HG02884 (cell line): ENCODE measurements at regions not wholly inside any gene's neighbourhood (a gene's known extent, or its start where the extent isn't known, plus 50 kb on each side); places are given as distances from the start of the nearest gene placed in this dataset.

Experiments
- ATAC-seq: cut with Tn5 transposase; IDR thresholded peaks from one replicate; pipeline ENCODE4 v1.9.1; 2021; ENCODE audit warnings: mild to moderate bottlenecking, moderate library complexity; ENCODE audit not compliant: unreplicated experiment

DNA sequence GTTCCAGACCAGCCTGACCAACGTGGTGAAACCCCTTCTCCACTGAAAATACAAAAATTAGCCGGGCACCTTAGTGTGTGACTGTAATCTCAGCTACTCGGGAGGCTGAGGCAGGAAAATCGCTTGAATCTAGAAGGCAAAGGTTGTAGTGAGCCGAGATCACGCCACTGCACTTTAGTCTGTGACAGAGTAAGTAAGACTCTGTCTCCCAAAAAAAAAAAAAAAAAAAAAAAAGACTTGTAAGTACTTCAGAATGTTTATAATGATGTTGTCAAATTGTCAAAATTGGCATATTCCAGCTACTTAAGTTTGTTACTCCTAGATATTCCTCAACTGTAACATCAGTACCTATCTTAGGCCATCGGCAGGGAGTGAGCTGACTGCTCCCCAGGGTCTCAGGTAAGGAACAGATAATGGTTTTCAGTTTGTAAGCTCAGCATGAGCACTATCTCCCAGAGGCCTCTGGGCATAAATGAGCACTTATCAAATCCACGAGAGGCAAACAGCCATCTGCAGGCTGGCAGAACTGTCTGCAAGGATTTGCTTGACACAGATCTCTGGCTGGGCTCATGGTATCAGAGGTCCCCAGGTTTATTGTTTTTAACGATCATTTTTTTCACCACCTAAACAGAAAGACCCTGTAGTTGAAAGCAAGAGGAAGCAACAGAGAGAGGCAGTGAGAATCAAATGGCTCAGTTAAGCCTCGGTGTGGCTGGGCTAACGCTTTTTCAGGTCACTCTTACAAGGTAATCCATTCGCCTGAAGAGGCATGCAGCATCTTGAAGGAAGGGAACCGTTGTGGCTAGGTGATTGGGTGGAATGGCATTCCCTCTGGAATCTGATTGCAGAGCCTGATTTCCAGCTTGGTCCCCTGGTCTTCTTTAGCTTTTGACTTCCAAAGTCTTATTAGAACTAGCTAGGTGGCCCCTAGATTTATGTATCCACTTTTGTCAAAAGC, 115.9 kb downstream of the LY86 start:
- ATAC-seq, result no peak

DNA sequence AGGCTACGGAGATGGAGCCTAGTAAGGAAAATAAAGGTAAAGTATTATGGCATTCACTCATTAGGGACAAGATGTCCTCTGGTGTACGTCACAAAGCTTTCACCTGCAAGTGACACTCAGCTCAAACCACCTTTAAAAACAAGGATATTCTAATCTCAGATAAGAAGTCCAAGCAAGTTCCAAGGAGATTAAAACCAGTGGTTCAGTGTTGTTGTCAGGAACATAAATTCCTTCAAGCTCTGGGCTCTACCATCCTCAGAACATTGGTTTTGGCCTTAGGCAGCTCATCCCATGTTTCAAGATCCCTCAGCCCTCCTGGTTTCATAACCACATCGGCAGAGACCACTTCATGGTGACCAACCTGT, 116.5 kb downstream of the LY86 start:
- no peak for ATAC-seq

DNA sequence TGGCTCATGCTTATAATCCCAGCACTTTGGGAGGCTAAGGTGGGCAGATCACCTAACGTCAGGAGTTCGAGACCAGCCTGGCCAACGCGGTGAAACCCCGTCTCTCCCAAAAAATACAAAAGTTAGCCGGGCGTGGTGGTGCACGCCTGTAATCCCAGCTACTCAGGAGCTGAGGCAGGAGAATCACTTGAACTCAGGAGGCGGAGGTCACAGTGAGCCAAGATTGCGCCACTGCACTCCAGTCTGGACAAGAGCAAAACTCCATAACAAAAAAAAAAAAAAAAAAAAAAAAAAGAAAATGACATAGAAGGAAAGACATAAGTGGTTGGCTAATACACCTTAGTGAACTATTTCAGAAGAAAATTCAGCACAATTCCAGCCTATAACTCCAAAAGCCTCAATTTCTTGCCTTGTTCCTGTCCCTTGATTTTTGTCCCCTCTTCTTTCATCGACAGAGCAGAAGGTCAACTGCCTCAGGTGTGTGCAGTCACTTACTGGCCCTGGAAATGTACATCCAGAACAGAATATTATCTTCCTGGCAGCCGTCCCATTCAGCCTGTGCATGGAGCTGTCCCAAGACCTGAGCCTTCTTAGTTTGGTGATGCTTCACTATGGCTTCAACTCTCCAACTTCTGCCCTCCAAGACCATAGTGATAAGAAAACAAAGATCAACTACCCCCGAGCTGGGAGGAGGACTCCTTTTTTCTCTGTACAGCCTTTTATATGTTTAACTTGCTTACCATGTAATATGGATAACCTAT, 117.6 kb downstream of the LY86 start:
- ATAC-seq, result no peak

DNA sequence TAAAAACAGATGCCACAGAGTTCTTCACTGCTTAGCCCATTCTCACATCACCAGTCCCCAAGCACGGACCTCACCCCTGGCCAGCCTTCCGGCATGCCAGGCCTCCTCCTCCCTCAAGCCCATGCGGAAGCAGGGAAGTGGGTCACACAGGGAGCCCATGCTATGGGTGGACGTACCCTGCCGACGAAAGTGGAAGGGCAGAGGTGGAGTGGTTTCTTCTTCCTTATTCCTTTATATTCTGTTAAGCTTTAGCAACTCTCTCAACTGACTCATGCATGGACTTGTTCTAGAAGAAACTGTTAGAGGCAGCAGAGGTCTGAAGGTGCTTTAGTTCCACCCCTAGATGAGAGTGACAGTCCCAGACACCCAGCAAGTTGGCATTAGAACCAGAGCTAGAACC, 118.6 kb downstream of the LY86 start:
- no peak for ATAC-seq

DNA sequence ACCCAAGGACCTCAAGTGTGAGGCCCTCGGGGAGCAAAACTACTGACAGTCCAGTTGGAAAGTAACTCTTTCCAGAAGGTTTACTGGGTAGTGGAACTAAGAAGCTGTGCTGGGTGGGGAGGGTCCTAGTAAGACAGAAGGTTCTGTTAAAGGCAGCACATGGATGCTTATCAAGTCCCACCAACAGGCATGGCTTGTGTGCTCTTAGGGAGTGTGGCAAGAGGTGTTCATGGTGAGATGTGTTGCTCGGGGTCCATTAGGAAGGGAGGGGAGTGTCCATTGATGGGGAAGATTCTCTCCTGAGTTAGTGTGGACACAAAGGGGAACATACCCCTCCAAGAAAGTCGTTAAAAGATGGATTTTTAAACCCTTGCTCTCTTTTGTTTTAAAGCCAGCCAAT, 120.6 kb downstream of the LY86 start:
- ATAC-seq, result no peak

DNA sequence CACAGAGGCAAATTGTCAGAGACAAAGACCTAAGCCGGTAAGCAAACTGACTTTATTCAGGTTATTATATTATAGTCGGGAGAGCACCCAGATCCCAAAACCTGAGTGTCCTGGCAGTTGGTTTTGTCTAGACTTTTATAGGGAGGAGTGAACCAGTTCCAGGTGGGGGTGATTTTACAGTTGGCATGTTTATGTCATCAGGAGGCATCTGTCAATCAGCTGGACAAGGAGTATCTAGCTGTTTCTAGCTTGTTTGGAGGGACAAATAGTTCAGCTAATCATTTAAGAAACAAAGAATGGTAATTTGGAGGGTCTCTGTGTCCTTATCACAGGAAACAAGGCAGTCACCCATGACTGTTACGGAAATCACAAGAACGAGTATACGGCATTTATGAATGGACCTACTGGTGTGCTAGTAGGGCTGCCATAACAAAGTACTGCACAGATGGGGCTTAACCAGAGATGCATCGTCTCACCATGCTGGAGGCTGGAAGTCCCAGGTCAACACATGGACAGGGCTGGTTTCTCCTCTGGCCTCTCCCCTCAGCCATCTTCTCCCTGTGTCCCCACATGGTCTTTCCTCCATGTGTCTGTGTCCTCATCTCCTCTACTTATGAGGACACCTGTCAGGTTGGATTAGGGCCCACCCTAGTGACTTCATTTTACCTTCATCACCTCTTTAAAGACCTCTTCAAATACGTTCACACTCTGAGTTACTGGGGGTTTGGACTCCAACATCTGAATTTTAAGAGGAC, 122.7 kb downstream of the LY86 start:
- no peak for ATAC-seq

DNA sequence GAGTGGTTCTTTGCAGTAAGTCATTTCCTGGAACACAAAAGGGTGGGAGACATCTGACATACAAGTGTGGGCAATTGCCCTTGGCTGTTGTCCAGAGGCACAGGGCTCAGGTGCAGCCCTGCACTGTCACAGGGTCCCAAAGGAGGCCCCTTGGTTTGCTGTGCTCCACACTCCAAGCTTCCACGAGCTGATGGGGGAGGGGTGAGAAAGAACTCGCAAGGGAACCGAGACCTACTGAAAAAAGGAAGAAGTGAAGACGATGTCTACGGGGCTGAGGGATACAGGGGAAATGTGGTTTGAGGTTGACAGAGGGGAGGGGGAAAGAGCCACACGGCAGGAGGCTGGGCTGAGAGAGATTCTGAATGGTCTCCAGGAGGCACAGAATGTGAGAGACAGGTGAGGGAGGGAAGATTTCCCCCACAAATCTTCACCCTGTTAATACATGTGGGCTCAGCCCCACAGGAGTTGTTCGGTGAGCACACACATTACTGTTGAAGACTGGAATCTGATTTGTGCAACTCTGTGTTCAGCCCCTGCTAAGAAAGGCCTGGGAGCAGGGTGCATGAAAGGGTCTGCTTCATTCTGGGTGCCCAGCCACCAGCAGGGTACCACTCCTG, 123.4 kb downstream of the LY86 start:
- no peak for ATAC-seq

DNA sequence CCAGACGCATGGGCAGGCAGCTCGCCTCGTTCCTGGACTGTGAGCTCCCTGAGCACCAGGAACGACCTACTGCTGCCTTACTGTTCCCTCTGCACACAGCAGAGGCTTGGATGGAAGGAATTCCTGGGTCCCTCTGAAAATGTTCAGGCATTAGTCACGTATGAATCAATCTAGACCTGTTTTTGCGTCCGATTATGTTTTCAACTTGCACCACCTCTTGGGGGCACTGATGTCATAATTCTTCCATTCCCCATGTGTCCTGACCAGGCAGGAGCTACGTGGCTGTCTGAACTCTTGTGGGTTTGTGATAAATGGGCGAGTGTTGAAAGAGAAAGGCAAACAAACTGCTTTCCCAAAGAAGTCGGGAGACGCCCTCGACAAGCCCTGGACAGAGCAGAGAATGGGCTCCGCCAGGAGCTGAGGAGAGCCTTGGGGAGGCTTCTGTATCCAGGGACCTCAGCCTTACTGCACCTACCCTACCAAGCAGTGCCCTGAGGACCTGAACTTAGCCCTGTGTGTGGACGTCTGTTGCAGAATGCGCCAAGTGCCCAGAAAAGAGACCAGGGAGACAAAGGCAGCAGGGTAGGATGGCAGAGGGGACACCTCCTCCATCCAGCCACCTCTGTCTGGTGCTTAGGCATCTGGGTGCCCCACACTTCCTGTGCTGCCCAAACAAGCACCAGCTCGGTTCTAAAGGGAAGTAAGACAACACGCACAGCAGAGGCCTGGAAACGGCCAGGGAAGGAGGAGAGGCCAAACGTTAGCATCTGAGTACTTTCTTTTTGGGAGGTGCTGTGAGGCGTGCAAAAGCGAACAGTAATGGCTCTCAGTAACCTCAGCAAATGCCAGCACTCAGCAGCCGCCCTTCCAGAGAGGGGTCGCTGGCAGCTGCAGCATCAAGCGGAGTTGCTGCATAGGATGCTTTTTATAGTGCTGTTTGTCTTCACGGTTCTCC, 124.2 kb downstream of the LY86 start:
- ATAC-seq, result no peak

DNA sequence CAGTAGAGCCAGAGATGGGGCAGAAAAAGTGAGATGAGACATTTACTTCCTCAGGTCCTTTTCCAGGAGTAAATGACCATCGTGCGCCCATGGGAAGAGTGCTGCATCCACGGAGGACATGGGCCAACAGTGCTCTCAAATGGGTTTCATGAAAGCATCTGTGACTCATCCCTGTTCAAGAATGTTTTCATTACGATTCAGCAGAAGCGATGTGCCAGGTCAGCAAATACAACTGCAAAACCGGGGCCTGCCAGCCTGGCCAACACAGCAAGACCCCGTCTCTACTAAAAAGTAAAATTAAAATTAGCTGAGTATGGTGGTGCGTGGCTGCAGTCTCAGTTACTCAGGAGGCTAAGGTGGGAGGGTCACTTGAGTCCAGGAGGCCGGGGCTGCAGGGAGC, 125.1 kb downstream of the LY86 start:
- no peak for ATAC-seq

DNA sequence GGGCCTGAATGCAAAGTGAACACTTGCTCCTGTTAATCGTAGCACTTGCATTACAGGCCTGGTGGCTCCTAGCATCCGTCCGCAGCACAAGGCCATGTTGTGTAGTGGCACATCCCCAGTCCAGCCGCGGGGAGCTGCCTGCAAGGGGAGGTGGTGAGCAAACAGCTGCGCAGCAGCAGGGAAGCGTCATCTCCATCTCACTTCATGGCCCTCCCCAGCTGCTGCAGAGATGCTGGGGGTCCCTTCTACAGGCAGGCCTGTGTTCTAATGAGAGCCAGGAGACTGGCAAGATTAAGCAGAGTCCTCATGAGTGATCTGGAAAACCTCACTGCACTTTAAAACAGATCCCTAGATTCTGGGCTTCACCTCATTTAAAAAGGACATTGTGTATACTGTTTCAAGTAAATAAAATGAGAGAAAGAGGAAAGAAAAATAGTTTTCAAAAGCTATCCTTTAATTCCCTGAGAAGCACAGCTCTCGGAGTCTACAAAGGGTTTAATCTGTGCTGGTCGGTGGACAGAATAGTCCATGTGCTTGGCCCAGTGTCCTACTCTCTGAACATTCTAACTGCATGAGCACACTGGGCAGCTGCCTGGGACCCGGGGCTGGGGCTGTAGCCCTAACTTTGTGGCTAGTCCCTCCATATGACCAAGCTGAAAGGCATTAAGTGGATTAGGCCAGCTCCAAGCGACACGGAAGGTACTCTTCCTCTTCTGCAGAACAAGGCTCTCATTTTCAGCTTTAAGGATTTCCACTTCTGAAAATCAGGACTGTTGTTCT, 125.8 kb downstream of the LY86 start:
- no peak for ATAC-seq

DNA sequence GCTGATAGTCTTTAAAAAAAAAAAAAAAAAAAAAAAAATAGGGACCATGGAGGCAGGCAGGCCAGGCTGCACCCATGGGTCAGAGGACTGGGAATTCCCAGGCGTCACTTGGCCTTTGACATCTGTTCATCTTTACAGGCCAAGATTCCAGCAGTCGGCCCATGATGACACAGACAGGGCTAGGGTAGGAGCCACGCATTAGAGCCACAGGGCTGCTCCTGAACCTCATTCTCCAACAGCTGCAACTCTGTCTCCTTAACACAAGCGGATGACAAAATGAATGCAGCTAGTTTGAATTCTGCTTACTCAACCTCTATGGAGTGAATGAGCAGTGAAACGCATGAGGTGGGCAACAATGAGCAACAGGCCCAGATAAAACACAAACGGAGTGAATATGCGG, 126.4 kb downstream of the LY86 start:
- ATAC-seq, result no peak

DNA sequence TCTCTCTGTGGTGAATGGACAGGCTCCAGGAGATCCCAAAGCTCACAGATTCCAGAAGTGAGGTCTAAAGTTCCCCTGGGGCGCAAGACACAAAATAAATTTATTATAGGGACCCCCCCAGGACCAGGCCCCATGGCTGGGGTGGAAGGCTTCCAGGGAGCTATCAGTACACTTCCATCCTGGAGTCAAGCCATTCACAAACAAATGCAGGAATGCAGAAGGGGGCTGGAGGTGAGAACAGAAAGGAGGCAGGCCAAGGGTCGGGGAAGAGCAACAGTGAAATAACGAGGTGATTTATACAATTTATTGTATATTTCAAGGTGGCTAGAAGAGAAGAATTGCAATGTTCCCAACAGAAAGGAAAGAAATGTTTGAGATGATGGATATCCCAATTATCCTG, 126.9 kb downstream of the LY86 start:
- ATAC-seq, result no peak

DNA sequence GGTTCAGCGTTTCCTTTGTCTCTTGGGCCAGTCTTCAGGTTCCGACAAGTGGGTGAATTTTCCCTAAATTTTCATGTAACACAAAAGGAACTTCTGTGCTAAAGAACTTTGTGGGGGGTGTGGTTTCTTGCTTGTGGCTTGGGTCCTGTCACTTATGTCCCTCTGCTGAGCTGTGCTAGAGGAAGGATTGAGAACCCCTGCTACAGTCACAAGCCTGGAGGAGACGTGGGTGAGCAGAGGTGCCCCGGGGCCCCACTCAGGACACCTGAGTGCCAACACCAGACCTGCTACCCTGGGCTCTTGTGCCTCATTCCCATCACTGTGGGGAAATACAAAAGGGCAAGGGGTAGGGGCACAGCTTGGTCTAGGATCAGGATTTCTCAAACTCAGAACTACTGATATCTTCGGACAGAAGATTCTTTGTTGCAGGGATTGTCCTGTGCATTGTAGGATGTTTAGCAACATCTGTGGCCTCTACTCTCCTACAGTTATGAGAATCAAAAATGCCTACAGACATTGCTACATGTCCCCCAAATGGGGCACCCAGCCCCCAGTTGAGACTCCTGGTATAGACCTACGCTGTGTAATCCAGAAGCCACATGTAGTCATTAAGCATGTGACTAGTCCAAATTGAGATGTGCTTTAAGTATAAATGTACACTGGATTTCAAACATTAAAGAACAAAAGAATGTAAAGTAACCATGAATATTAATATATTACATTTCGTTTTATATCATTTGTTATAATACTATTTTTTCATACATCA, 128.7 kb downstream of the LY86 start:
- no peak for ATAC-seq

DNA sequence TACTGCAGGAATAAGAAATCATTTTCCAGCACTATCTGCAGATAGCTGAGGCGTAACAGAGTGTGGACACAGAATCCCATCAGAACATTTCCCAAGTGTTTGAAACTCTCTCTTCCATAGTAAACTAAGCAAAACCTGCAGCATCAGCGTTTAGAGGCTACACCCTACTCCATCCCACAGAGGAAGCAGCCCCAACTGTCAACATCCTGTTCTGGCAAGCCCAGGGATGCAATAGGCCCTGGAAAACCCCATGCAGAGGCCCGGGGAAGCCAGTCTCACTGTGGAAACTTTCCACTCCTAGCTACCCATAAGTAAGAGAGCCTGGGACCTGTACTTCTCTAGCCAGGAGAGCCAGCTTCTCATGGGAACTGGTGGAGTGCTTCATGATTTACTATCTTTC, 129.4 kb downstream of the LY86 start:
- ATAC-seq, result no peak

DNA sequence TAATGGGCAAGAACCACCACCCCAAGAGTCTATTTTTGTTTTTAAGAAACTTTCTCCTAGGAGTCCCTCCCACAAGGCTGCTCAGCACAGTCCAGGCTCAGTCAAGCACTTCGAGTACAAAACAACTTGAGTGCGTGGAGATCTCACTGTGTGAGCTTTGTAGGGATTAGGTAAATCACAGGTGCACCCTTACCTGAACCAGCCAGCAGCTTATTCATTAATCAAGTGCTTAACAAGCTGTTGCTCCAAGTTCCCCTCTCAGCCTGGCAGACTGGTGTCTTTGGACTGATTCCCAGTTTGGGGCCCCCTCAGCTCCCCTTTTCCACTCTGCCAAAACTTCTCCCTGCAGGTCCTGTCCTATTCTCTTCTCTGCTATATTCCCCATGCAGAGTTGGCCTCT, 133.1 kb downstream of the LY86 start:
- ATAC-seq, result no peak

DNA sequence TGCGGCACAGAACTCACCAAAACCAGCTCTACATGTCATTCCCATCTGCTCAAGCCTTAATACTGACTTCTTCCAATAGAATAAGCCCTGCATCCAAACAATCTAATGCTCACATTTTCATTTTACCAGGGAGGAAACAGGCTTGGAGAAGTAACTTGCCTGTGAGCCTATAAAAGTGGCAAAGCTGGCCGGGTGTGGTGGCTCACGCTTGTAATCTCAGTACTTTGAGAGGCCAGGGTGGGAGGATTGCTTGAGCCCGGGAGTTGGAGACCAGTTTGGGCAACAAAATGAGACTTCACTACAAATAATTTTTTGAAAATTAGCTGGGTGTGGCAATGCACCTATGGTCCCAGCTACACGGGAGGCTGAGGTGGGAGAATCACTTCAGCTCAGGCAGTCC, 133.7 kb downstream of the LY86 start:
- ATAC-seq, result no peak

DNA sequence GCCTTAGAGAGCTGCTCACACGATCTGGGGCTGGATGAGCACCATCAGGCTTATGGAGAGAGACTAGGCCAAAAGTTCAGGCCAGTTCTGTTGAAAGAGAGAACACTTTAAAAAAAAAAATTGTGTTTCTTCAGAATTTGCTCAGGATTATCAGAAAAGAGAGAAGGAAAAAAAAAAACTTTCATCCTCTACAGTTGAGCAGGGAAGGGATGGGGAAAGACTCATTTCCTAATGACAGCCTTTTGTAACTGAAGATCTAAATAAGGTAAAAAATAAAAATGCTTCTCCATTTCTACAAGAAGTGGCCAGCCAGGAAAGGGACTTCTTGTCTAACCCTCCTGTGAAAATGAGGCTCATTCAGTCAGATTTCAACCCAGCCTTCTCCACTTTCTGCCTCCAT, 134.8 kb downstream of the LY86 start:
- ATAC-seq, result no peak

DNA sequence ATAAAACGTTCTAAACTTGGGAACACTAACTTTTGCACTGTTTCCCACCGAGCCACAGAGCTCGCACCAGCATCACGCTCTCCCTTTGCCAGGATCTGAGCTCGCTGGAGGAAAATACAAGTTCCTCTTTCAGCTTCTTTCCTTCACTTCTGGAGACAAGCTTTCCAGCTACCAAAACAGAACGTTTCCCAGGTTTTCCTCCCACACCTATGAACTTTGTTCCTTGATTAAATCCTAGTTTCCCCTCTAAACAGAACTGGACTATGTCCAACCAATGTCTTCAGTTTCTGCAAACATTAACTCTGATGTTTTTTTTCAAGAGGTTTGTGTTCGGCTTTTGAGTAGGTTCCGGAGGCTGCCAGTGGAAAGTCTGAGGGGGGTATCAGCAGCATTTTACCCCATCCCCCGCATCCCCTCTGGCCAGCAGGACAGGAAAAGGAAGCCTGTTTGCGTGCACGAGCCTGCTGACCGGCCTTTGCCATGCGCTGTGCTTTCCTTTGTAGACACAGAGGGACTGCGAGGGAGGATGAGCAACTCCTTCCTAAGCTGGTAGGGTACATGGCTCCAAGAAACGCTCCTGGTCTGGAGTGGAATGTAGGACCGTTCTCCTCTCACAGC, 135.5 kb downstream of the LY86 start:
- peak; percentile 27 for ATAC-seq
